GM18873 (cell line): ENCODE measurements at regions not wholly inside any gene's neighbourhood (a gene's known extent, or its start where the extent isn't known, plus 50 kb on each side); places are given as distances from the start of the nearest gene placed in this dataset.
"Not testable (repeated sequence)": the region's sequence is repeated elsewhere in the genome, so short reads cannot be mapped to it uniquely, and the experiment has no call there.

Experiments used
- ATAC-seq: cut with Tn5 transposase; IDR thresholded peaks from one replicate; pipeline ENCODE4 v1.9.1; 2021; ENCODE audit warnings: mild to moderate bottlenecking, moderate library complexity, moderate number of reproducible peaks; ENCODE audit not compliant: unreplicated experiment, low FRiP score

DNA sequence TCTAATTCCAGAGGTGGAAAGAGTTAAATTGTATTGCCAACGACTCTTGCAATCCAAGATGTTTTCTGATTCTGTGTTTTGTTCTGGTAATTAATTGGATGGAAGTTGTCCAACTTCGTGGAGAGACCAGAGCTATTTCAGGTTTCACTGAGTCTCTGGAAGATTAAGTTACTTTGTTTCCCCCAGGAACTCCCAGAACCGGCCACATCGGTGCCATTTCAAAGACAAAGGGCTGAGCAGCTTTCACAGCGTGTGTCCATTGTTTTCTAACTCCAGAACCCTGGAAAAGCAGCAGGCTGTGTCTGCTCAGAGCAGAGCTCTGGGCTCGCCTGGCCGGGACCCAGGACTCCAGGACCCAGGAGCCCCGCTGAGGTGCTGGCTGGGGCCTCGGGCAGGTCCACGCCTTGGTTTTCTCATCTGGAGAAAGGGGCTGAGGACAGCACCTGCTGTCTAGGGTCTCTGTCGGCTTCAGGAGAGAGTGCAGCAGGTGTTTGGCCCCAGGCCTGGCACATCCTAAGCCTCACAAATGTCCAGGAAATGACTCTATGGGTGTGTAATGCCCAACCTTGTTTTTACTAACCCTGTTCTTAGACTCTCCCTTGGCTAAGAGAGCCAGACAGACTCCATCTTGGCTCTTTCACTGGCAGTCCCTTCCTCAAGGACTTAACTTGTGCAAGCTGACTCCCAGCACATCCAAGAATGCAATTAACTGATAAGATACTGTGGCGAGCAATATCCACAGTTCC, 86.0 kb upstream of the SFSWAP start:
- ATAC-seq, result not testable (repeated sequence)

DNA sequence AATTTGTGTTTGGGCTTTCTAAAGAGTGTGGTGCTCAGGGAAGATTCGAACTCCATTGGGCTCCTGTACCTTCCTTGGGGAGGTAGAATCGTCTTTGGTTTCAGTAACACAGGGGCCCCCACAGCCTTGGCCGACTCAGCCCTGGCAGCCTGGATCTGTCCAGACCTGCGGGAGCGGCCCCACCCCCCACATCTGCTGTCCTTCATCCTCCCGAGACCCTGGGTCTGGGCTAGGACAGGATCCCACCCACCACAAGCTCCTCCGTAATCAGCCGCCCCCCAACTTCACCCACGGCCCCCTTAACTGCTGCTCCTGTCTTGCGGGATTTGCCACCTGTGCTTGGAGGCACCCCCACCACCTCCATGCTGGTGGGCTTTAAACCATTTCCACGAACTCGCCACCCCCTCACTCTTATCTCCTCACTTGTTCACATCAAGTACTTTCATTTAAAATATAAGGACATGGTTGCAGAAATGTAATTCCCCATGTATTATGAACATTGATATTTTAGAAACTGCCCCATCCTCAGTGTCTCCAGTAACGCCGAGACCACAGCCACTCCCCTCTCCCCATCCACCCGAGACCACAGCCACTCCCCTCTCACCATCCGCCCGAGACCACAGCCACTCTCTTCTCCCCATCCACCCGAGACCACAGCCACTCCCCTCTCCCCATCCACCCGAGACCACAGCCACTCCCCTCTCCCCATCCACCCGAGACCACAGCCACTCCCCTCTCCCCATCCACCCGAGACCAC, 84.7 kb upstream of the SFSWAP start:
- ATAC-seq, result not testable (repeated sequence)

DNA sequence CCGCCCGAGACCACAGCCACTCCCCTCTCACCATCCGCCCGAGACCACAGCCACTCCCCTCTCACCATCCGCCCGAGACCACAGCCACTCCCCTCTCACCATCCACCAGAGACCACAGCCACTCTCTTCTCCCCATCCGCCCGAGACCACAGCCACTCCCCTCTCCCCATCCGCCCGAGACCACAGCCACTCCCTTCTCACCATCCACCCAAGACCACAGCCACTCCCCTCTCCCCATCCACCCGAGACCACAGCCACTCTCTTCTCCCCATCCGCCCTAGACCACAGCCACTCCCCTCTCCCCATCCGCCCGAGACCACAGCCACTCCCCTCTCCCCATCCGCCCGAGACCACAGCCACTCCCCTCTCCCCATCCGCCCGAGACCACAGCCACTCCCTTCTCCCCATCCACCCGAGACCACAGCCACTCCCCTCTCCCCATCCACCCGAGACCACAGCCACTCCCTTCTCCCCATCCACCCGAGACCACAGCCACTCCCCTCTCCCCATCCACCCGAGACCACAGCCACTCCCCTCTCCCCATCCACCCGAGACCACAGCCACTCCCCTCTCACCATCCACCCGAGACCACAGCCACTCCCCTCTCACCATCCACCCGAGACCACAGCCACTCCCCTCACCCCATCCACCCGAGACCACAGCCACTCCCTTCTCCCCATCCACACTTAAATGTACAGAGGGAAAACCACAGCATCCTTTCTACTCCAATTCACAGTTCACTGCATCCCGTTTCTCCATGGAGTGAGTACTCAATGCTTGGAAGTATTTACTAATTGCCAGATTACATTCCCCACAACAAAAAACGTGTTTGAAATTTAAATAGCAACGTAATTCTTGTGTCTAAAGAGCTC, 83.5 kb upstream of the SFSWAP start:
- not testable (repeated sequence) for ATAC-seq

DNA sequence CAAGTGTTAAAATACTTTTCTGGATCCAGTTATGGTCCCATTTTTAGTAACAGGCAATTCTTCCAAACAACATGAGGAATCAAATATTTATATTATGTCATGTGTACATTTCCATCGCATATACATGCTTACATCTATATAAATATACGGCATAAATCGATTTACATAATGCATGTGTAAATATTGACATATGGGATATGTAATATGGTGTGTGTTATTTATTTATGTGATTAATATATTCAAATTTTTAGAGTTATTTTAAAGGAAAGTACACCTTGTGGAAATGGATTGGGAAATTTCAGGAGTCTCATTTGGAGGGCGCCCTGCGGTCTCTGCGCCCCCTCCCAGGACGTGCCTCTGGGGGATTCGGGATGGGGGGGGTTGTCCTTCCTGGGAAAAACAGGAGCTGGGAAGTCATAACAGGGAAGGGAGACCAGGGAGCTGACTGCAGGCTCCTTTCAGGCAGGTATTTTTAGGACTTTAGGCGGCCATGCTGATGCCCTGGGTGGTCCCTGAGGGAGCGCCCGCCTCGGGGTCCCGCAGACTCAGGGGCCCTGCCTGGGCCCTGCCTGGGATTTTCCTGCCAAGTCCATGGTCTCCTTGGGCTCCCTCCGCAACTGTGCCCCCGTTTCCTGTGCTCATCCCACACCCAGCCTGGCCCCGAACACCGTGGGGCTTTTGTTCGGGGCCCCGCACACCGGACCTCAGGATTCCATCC, 82.7 kb upstream of the SFSWAP start:
- no peak for ATAC-seq

DNA sequence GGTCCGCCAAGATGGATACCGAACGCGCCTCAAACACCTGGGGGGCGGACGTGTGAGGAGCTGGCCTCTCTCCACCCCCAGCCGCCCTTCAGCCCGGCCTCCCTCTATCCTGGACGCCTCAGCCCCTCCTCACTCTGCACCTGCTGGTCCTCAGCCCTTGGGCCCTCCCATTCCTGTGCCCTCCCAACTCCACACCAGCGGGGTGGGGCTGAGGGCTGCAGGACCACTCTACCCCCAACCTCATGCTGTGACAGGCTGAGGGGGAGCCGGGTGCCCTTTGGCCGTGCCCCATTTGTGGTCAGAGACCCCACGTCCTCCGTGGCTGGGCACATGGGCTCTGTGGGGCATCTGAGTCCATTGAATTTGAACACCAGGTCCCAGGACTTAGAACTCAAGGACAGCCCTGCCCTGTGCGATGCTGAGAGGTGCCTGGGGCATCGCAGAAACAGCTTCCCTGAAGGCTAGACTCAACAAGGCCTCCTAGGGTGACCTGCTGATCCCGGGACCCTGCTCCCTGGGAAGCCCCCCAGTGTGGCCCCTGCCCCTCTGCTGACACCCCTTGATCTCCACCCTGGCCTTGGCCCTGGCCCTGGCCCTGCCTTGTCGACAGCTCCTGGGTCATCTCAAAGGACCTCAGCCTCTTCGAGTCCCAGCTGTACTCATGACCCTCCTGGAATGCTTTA, 82.0 kb upstream of the SFSWAP start:
- no peak for ATAC-seq

DNA sequence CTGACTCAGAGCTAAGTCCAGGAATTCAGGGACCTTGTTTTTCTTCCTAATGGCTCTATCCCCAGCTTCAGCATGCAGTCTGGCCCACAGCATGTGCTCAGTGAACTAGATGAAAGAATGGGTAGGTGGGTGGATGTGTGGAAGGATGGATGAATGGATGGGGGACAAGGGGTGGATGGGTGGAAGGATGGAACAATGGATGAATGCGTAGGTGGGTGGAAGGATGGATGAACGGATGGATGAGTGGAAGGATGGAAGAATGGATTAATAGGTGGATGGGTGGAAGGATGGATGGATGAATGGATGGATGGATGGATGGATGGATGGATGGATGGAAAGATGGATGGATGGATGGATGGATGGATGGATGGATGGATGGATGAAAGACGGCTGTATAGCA, 79.7 kb upstream of the SFSWAP start:
- ATAC-seq, result no peak

DNA sequence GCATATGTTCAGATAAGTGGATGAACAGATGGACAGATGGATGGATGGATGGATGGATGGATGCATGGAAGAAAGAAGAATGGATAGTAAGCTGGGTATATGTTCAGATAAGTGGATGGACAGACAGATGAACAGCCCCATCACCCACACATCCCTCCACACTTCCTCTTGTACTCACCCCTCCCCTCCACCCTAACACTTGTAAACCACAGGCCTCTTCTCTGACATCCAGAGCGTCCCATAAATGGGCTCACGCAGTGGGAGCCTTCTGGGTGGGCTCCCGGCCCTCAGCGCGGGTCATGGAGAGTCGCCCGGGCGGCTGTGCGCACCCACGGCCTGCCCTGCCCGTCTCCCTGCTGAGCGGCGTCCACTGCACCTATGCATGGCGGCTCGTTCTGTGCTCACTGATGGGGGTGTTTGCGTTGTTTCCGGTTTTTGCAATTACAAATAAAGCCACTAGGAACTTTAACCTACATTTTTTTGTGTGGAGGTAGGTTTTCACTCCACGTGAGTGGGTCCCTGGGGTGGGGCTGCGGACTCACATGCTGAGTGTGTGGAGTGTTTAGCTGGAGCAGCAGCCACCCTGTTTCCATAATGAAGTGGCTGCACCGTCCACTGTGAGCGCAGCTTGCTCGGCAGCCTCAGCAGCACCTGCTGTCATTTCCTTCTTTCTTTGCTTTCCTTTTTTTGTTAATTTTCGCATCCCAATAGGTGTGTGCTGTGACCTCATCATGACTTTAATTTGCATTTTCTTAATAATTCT, 78.8 kb upstream of the SFSWAP start:
- not testable (repeated sequence) for ATAC-seq

DNA sequence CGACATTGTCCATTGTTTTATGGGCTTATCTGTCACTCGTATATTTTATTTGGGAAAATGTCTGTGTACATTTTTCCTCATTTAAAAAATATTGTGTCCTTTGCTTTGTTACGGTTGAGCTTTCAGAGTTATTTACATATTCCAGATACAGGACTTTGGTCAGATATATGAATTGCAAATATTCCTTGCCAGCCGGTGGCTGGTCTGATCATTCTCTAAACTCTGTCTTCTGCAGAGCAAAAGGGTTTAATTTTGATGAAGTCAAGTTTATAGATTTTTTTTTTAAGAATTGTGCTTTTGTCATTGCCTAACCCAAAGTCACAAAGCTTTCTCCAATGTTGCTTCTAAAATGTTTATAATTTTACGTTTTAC, 78.3 kb upstream of the SFSWAP start:
- not testable (repeated sequence) for ATAC-seq

DNA sequence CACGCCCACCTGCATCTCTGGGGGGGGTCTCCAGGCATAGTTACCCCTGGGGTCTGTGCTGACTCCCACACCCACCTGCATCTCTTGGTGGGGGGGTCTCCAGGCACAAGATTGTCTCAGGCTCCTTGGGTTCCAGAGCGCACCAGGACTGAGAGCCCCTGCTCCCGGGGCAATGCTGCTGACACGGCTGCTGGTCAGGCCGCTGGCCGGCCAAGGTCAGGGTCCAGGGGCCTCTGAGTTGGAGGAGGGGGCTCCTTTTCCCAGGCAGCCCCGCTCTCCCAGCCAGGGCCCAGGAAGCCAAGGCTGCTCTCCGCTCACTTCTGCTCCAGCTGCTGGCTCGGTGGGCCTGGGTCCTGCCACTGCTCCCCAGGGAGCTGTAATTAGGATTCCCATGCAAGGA, 77.3 kb upstream of the SFSWAP start:
- not testable (repeated sequence) for ATAC-seq

DNA sequence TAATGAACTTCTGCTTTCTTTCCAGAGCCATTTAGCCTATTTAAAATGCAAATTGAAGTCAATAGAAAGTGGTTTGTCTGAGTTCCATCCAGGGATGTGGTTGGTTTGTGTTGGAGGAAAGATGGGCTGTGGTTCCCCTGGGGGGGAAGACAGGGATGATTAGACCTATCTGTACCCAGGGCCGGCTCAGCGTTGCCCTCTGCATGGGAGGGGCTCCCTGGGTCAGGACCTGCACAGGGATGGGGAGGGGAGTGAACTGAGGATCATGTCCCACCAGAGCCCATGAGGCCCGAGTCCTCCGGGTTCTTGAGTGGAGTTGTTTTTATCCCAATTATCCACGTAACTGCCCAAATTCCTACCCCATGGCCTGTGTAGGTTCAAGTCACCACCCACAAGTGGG, 76.9 kb upstream of the SFSWAP start:
- ATAC-seq, result no peak

DNA sequence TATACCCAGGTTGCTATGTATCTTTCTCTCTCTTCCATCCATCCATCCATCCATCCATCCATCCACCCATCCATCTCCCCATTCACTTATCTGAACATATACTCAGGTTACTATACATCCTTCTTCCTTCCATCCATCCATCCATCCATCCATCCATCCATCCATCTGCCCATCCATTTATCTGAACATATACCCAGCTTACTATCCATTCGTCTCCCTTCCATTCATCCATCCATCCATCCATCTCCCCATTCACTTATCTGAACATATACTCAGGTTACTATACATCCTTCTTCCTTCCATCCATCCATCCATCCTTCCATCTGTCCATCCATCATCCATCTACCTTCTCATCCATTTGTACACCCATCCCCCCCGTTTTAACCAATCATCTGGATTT, 75.9 kb upstream of the SFSWAP start:
- not testable (repeated sequence) for ATAC-seq

DNA sequence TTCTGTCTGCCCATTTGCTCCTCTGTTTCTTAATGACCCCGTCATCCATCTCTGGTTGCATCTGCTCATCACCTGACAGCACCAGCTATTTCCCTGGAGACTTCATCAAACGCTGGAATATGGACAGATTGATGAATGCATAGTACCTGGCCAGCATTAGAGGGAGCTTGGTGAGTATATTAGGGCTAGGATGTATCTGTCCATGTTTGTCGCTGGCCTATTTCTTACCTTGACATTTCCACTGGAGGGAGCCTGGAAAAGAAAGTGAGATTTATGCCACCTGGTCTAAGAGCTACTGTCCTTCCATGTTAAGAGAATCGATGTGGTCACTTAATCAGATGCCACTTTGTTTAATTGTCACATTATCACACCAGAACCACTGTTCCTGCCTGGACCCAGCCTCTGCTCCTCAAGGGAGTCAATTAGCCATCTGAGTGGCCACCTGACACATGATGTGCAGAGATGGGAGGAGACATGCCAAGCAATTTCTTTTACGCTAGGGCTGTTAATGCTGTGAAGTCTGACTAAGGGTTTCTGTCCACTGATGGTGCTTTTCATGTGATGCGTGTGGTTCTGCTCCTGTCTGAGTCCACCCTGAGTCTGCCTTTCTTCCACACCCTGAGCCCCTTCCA, 75.3 kb upstream of the SFSWAP start:
- ATAC-seq, result no peak

DNA sequence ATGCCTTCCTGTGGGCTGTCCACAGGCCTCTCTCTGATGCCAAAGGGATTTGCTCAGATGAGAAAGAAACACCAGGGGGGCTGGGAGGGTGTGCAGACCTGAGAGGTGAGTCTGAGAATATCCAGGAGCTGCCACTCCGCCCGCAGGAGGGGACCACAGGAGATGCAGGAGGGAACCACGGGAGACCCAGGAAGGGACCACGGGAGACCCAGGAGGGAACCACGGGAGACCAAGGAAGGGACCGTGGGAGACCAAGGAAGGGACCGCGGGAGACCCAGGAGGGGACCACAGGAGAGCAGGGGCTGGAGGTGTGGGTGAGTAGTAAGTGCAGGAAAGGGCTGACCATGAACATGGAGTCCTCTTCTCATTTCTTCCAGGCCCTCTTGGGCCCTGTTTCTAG, 74.6 kb upstream of the SFSWAP start:
- no peak for ATAC-seq

DNA sequence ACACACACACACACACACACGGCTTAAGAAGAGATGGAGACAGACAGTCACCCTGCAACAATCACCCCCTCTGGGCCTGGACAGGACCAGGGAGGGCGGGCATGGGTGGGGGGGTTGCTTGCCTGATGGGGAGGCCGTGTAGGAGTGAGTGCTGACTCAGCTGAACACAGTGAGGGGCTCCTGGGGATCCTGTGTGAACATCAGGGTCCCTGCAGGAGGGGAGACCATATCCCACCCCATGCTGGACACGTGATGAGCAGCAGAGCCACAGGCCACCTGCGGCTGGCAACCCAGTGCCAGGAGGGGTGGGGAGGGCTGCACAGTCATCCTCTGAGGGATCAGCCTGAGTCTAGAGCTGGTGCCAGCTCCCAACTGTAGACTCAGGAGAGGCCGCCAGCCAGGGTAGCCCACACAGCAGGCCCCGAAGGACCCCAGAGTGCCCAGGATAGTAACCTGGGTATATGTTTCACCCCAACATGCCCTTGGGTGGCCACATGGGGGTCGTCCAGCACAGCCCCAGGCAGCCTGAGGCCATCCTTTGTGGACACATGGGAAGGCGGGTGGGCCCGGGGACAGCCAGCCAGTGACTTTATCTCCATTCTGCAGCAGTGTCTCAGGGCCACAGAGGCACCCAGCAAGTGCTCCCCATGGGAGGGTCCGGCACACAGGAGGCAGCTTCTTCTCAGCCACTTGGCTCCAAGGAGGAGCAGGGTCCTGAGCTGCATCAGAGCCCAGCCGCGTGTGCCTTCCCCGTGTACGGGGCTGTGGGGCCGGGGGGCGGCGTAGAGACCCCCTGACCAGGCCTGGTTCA, 73.7 kb upstream of the SFSWAP start:
- no peak for ATAC-seq

DNA sequence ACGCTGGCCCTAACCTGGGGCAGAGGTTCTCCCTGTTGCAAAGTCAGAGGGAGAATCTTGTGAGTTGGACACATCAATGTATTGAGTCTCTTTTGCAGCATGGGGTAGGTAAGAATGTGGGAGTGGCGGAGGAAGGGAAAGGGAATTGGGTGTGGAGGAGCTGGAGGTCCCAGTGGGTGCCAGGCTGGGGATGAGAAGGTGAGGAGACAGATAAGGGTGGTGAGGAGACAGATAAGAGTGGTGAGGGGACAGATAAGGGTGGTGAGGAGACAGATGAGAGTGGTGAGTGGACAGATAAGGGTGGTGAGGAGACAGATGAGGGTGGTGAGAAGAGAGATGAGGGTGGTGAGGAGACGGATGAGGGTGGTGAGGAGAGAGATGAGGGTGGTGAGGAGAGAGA, 72.9 kb upstream of the SFSWAP start:
- ATAC-seq, result no peak

DNA sequence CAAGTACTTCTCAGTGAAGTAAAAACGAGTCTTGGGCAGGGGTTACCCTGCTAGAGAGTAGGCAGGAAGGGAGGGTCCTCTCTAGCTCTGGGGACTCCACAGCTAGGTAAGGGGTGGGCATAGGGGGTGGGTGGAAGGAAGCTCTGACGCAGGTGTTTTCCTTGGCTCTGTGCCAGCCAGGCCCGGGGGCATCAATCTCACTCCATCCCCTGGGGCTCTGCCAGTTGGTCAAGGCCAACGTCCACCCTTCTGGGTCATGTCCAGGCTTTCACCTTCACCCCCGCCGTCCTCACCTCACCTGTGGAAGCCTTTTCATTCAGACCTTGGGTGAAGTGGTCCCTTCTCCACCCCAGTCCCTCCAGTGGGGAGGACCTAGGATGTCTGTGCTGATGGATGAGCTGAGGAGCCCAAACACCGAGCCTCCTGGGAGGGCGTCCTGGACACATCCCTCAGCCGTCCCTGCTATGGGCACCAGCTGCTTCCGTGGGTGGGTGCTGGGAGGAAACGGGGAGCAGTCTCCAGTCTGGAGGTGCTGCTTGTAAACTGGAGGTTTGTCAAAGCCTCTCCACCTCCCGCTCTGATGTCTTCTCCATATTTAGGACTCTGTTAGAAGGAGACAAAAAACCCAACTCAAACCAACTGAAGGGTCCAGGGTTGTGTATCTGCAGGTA, 71.5 kb upstream of the SFSWAP start:
- no peak for ATAC-seq

DNA sequence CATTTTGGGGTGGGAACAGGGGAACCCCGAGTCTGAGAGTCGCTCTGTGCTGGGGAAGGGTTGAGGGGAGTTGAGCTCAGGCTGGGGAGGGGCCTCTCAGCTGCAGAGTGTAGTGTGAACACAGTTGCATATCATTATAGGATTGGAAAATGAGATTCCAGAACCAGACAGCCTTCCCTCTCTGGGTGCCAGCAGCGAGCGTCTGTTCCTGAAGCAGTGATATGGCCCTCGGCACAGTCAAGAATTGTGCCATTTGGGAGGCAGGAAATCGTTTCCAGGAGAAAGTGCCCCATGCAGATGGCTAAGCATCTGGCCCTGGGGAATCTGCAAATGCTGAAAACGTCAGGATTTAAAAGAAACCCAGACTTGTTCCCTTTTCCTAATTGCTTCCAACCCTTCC, 70.4 kb upstream of the SFSWAP start:
- ATAC-seq, result no peak
